HFFc6 (cell line): ENCODE measurements at regions not wholly inside any gene's neighbourhood (a gene's known extent, or its start where the extent isn't known, plus 50 kb on each side); places are given as distances from the start of the nearest gene placed in this dataset.

Source experiments
- DNase-seq: peaks from one replicate; pipeline ENCODE4 v3.0.0-alpha.2; 2018
- H3K27ac Mint-ChIP-seq: 2 replicates; pipeline ENCODE4 v1.8.0; 2020; ENCODE audit warnings: mild to moderate bottlenecking, mixed read lengths
- H3K27me3 Mint-ChIP-seq: 2 replicates; pipeline ENCODE4 v1.8.0; 2021; ENCODE audit warnings: mild to moderate bottlenecking, moderate library complexity, mixed read lengths; ENCODE audit not compliant: insufficient read depth
- H3K36me3 Mint-ChIP-seq: 2 replicates; pipeline ENCODE4 v1.8.0; 2021; ENCODE audit warnings: low read depth, mixed read lengths
- H3K4me1 Mint-ChIP-seq: 2 replicates; pipeline ENCODE4 v1.8.0; 2020; ENCODE audit warnings: low read depth, mixed read lengths
- H3K4me3 Mint-ChIP-seq: 2 replicates; pipeline ENCODE4 v1.8.0; 2020; ENCODE audit warnings: mild to moderate bottlenecking, moderate library complexity, mixed read lengths
- H3K9me3 Mint-ChIP-seq: 2 replicates; pipeline ENCODE4 v1.8.0; 2020; ENCODE audit warnings: mild to moderate bottlenecking, mixed read lengths
- CTCF ChIP-seq: fragments of 200-600 bp; sonication (generic); IDR thresholded peaks from 2 replicates; pipeline ENCODE4 v1.5.0; 2021; ENCODE audit warnings: antibody characterized with exemption, mild to moderate bottlenecking

GRCh38 chr1:105838071-105838470 lies 1218.4 kb upstream of the PRMT6 start:
- Mint-ChIP-seq H3K4me1 (no peaks in the 10 kb centered on the region), H3K4me3 (no peak overlapping the region), H3K36me3 (no peaks in the 10 kb centered on the region; the same call in 1 of the 2 replicates), H3K27me3 (no peaks in the 10 kb centered on the region; the same call in 1 of the 2 replicates), H3K9me3 (peaks cover 31% of the 10 kb centered on the region), H3K27ac (no peak overlapping the region)
- no peak for TF ChIP-seq CTCF
- DNase-seq = no peak

- H3K4me1 Mint-ChIP-seq = no peaks in the 10 kb centered on the region
- H3K36me3 Mint-ChIP-seq = no peaks in the 10 kb centered on the region
- peaks cover 12% of the 10 kb centered on the region for H3K9me3 Mint-ChIP-seq
- no peak for DNase-seq
- no peak overlapping the region for H3K4me3 Mint-ChIP-seq
- no peak for TF ChIP-seq CTCF
- H3K27ac Mint-ChIP-seq = no peak overlapping the region
- H3K27me3 Mint-ChIP-seq = no peaks in the 10 kb centered on the region
Observed at GRCh38 chr1:105865546-105865945, 1190.9 kb upstream of the PRMT6 start.

- no peak for DNase-seq
- peaks cover 21% of the 10 kb centered on the region for H3K9me3 Mint-ChIP-seq
- H3K36me3 Mint-ChIP-seq = no peaks in the 10 kb centered on the region
- H3K4me1 Mint-ChIP-seq = no peaks in the 10 kb centered on the region
- H3K27ac Mint-ChIP-seq = no peak overlapping the region
- no peaks in the 10 kb centered on the region; the same call in 1 of the 2 replicates for H3K27me3 Mint-ChIP-seq
- H3K4me3 Mint-ChIP-seq = no peak overlapping the region
- TF ChIP-seq CTCF = no peak
Observed at GRCh38 chr1:105872817-105873216, 1183.7 kb upstream of the PRMT6 start.

GRCh38 chr1:105874621-105875020 lies 1181.9 kb upstream of the PRMT6 start:
- no peak for DNase-seq
- Mint-ChIP-seq H3K27me3 (no peaks in the 10 kb centered on the region; the same call in 1 of the 2 replicates), H3K4me1 (no peaks in the 10 kb centered on the region), H3K9me3 (peaks cover 27% of the 10 kb centered on the region), H3K4me3 (no peak overlapping the region), H3K36me3 (no peaks in the 10 kb centered on the region), H3K27ac (no peak overlapping the region)
- no peak for TF ChIP-seq CTCF

GRCh38 chr1:105886309-105886708 lies 1170.2 kb upstream of the PRMT6 start:
- H3K4me1 Mint-ChIP-seq = no peaks in the 10 kb centered on the region
- no peak for TF ChIP-seq CTCF
- peaks cover 30% of the 10 kb centered on the region for H3K9me3 Mint-ChIP-seq
- H3K27ac Mint-ChIP-seq = no peak overlapping the region
- no peak for DNase-seq
- no peaks in the 10 kb centered on the region for H3K36me3 Mint-ChIP-seq
- H3K4me3 Mint-ChIP-seq = no peak overlapping the region
- H3K27me3 Mint-ChIP-seq = no peaks in the 10 kb centered on the region

GRCh38 chr1:105891308-105891707 lies 1165.2 kb upstream of the PRMT6 start:
- Mint-ChIP-seq H3K4me3 (no peak overlapping the region), H3K27me3 (no peaks in the 10 kb centered on the region), H3K9me3 (peaks cover 35% of the 10 kb centered on the region), H3K4me1 (no peaks in the 10 kb centered on the region), H3K27ac (no peak overlapping the region), H3K36me3 (no peaks in the 10 kb centered on the region)
- DNase-seq = no peak
- TF ChIP-seq CTCF = no peak
